ENCODE measurements at regions not wholly inside any gene's neighbourhood (a gene's known extent, or its start where the extent isn't known, plus 50 kb on each side); places are given as distances from the start of the nearest gene placed in this dataset.
A peak's percentile ranks its signal among the peaks of the same experiment; 100 is the strongest.

GRCh38 chrX:16222151-16222550 lies 54.9 kb downstream of the MAGEB17 start (continued):
- no peak for TF ChIP-seq ZNF740 (CRISPR knock-in tag; IDR thresholded peaks at IDR 0.05)
- TF ChIP-seq ZNF740 (tag; IDR thresholded peaks at IDR 0.05), result no peak
- TF ChIP-seq SMARCC2 (IDR thresholded peaks at IDR 0.05; ENCODE audit: low read depth), result no peak

GRCh38 chrX:16223385-16223784 lies 56.1 kb downstream of the MAGEB17 start:
- FAIRE-seq (no peak), DNase-seq (ENCODE audit: extremely low read depth in 1 of 4, low spot score in 3 of 4) (no peak), ATAC-seq (no peak)
- Histone ChIP-seq H3K9ac (ENCODE audit: insufficient read depth in 1 of 2, low read depth in 2 of 2, low read length in 2 of 2) (no peak overlapping the region), H2AFZ (ENCODE audit: low read depth, low read length) (no peak overlapping the region), H3K79me2 (ENCODE audit: control insufficient read depth, insufficient read depth, low read length) (no peaks in the 10 kb centered on the region), H3K36me3 (ENCODE audit: control insufficient read depth, insufficient read depth, low read length) (no peaks in the 10 kb centered on the region), H3K27ac (ENCODE audit: extremely low read depth, low read depth, low read length) (no peak overlapping the region), H3K4me2 (ENCODE audit: insufficient read depth, low read length) (no peak overlapping the region), H3K9me1 (ENCODE audit: control insufficient read depth, insufficient read depth, low read length) (no peaks in the 10 kb centered on the region), H4K20me1 (replicated peaks; ENCODE audit: control insufficient read depth, insufficient read depth, low read length) (no peaks in the 10 kb centered on the region), H3K27me3 (ENCODE audit: control insufficient read depth in 2 of 2, insufficient read depth in 2 of 2, low read length in 2 of 2) (no peaks in the 10 kb centered on the region), H3K9me3 (replicated peaks; ENCODE audit: control insufficient read depth, insufficient read depth, low read depth, low read length) (no peaks in the 10 kb centered on the region), H3K4me1 (replicated peaks in 1 of 2; ENCODE audit: control insufficient read depth in 2 of 2, insufficient read depth in 2 of 2, low read length in 2 of 2) (no peaks in the 10 kb centered on the region), H3K4me3 (no peak overlapping the region)
- no TSS peak for BruUV-seq (replicated peaks)
- TF ChIP-seq ZFP36 (IDR thresholded peaks at IDR 0.05; ENCODE audit: low read depth, low read length, partially characterized antibody) (peak; percentile 70), SMAD3 (CRISPR knock-in tag; conservative IDR thresholded peaks at IDR 0.05) (no peak)
- intact Hi-C loops (cut with micrococcal nuclease), result no loop called here
- ChIA-PET POLR2A (no interaction called here), CTCF (ENCODE audit: low intra/inter-chr PET ratio) (no interaction called here)
- WGBS (ENCODE audit: insufficient coverage, low coverage, missing lambda C conversion rate), result 11% methylated on average over 1 of the region's 1 CpG
- in situ Hi-C loops (cut with MboI), result no loop called here
